H9 (cell line): ENCODE measurements at regions not wholly inside any gene's neighbourhood (a gene's known extent, or its start where the extent isn't known, plus 50 kb on each side); places are given as distances from the start of the nearest gene placed in this dataset.
A peak's percentile ranks its signal among the peaks of the same experiment; 100 is the strongest.

Experiments used
- DNase-seq: peaks from one replicate; pipeline ENCODE4 v3.0.0-alpha.2; 2017
- H2AFZ ChIP-seq: one replicate; pipeline ENCODE4 v1.6.1; 2013; ENCODE audit warnings: mild to moderate bottlenecking, low read length, control low read depth, moderate library complexity
- H2AK5ac ChIP-seq: 2 replicates; pipeline ENCODE4 v1.6.1; 2013; ENCODE audit warnings: low read length, control low read depth, mixed read lengths; ENCODE audit not compliant: insufficient read length
- H2BK120ac ChIP-seq: one replicate; pipeline ENCODE4 v1.6.1; 2013; ENCODE audit warnings: low read depth, mild to moderate bottlenecking, low read length, control low read depth, inconsistent platforms; ENCODE audit not compliant: poor library complexity, severe bottlenecking
- H2BK12ac ChIP-seq: 2 replicates; pipeline ENCODE4 v1.6.1; 2013; ENCODE audit warnings: low read length, control low read depth, mixed read lengths, low read depth; ENCODE audit not compliant: insufficient read length
- H2BK15ac ChIP-seq: 2 replicates; pipeline ENCODE4 v1.6.1; 2013; ENCODE audit warnings: low read depth, low read length, control low read depth
- H2BK20ac ChIP-seq: one replicate; pipeline ENCODE4 v1.6.1; 2013; ENCODE audit warnings: low read depth, mild to moderate bottlenecking, low read length, control low read depth, inconsistent platforms; ENCODE audit not compliant: poor library complexity, severe bottlenecking
- H2BK5ac ChIP-seq: 2 replicates; pipeline ENCODE4 v1.6.1; 2013; ENCODE audit warnings: low read length, control low read depth, mixed read lengths; ENCODE audit not compliant: insufficient read length
- H3K14ac ChIP-seq: 2 replicates; pipeline ENCODE4 v1.6.1; 2013; ENCODE audit warnings: low read length, control low read depth; ENCODE audit not compliant: insufficient read depth
- H3K18ac ChIP-seq: 2 replicates; pipeline ENCODE4 v1.6.1; 2013; ENCODE audit warnings: low read depth, mild to moderate bottlenecking, mixed read lengths, low read length, control low read depth; ENCODE audit not compliant: insufficient read length
- H3K23ac ChIP-seq: 2 replicates; pipeline ENCODE4 v1.6.1; 2013; ENCODE audit warnings: low read length, control low read depth, mixed read lengths, low read depth; ENCODE audit not compliant: insufficient read length
- H3K23me2 ChIP-seq: 2 replicates; pipeline ENCODE4 v1.6.1; 2013; ENCODE audit warnings: low read depth, mild to moderate bottlenecking, mixed read lengths, low read length, control low read depth; ENCODE audit not compliant: insufficient read length, poor library complexity, severe bottlenecking
- H3K27ac ChIP-seq: 2 replicates; pipeline ENCODE4 v1.5.1; 2013; ENCODE audit warnings: low read length, control low read depth, mixed read lengths, low read depth; ENCODE audit not compliant: insufficient read length
- H3K27me3 ChIP-seq: 2 replicates; pipeline ENCODE4 v1.6.1; 2013; ENCODE audit warnings: low read length, control low read depth, inconsistent platforms; ENCODE audit not compliant: insufficient read depth
- H3K4ac ChIP-seq: 2 replicates; pipeline ENCODE4 v1.6.1; 2013; ENCODE audit warnings: low read depth, mild to moderate bottlenecking, control low read depth, inconsistent platforms, low read length, moderate library complexity
- H3K4me1 ChIP-seq: 2 replicates; pipeline ENCODE4 v1.6.1; 2013; ENCODE audit warnings: low read length, control low read depth, inconsistent platforms; ENCODE audit not compliant: insufficient read depth
- H3K4me2 ChIP-seq: 2 replicates; pipeline ENCODE4 v1.6.1; 2013; ENCODE audit warnings: low read length, control low read depth, mixed read lengths; ENCODE audit not compliant: insufficient read length, insufficient read depth
- H3K56ac ChIP-seq: 2 replicates; pipeline ENCODE4 v1.6.1; 2013; ENCODE audit warnings: low read depth, mild to moderate bottlenecking, mixed read lengths, low read length, control low read depth; ENCODE audit not compliant: insufficient read length
- H3K79me1 ChIP-seq: 2 replicates; pipeline ENCODE4 v1.6.1; 2013; ENCODE audit warnings: low read depth, mild to moderate bottlenecking, moderate library complexity, low read length, control low read depth, inconsistent platforms; ENCODE audit not compliant: insufficient read depth, poor library complexity, severe bottlenecking
- H3K79me2 ChIP-seq: 2 replicates; pipeline ENCODE4 v1.6.1; 2013; ENCODE audit warnings: low read length, control low read depth, inconsistent platforms; ENCODE audit not compliant: insufficient read depth
- H3K9ac ChIP-seq: 2 replicates; pipeline ENCODE4 v1.6.1; 2013; ENCODE audit warnings: low read length, control low read depth, mixed read lengths; ENCODE audit not compliant: insufficient read length; ENCODE audit errors: extremely low read depth
- H3K9me3 ChIP-seq: one replicate; pipeline ENCODE4 v1.6.1; 2013; ENCODE audit warnings: low read depth, low read length, inconsistent platforms; ENCODE audit not compliant: control insufficient read depth
- H3T11ph ChIP-seq: one replicate; pipeline ENCODE4 v1.6.1; 2013; ENCODE audit warnings: mild to moderate bottlenecking, low read length, control low read depth, inconsistent platforms
- H4K20me1 ChIP-seq: one replicate; pipeline ENCODE4 v1.6.1; 2013; ENCODE audit not compliant: control insufficient read depth, insufficient read length, insufficient read depth
- H4K5ac ChIP-seq: 2 replicates; pipeline ENCODE4 v1.6.1; 2013; ENCODE audit warnings: low read depth, mild to moderate bottlenecking, mixed read lengths, low read length, control low read depth; ENCODE audit not compliant: insufficient read length
- H4K8ac ChIP-seq: replicated peaks from 2 replicates; pipeline ENCODE4 v1.6.1; 2013; ENCODE audit warnings: low read length, control low read depth, mixed read lengths, low read depth; ENCODE audit not compliant: insufficient read length
- H4K91ac ChIP-seq: 2 replicates; pipeline ENCODE4 v1.6.1; 2013; ENCODE audit warnings: low read depth, mild to moderate bottlenecking, moderate library complexity, mixed read lengths, low read length, control low read depth; ENCODE audit not compliant: insufficient read length
- H3K27ac Mint-ChIP-seq, 3 experiments: 2 replicates in 2 of 3; 3 replicates in 1 of 3; pipeline ENCODE4 v1.8.0; 2020 to 2021; ENCODE audit warnings: mixed read lengths in 3 of 3, mild to moderate bottlenecking in 1 of 3, moderate library complexity in 1 of 3
- H3K27me3 Mint-ChIP-seq: 2 replicates; pipeline ENCODE4 v1.8.0; 2021; ENCODE audit warnings: low read depth, mild to moderate bottlenecking, moderate library complexity, mixed read lengths
- H3K36me3 Mint-ChIP-seq, 3 experiments: 2 replicates in 2 of 3; 3 replicates in 1 of 3; pipeline ENCODE4 v1.8.0; 2020 to 2021; ENCODE audit warnings: low read depth in 3 of 3, mixed read lengths in 3 of 3; ENCODE audit not compliant: insufficient read depth in 1 of 3
- H3K4me1 Mint-ChIP-seq, 2 experiments: 2 replicates each; pipeline ENCODE4 v1.8.0; 2020; ENCODE audit warnings: mixed read lengths in 2 of 2
- H3K4me3 Mint-ChIP-seq, 2 experiments: 2 replicates in 1 of 2; 3 replicates in 1 of 2; pipeline ENCODE4 v1.8.0; 2020 to 2021; ENCODE audit warnings: mild to moderate bottlenecking in 2 of 2, mixed read lengths in 2 of 2, moderate library complexity in 1 of 2
- H3K9me3 Mint-ChIP-seq, 2 experiments: 2 replicates in 1 of 2; 3 replicates in 1 of 2; pipeline ENCODE4 v1.8.0; 2020; ENCODE audit warnings: mild to moderate bottlenecking in 2 of 2, mixed read lengths in 2 of 2, moderate library complexity in 1 of 2
- WGBS: extraction: QIAGEN DNeasy Blood & Tissue Kit; methylation state at CpG from one replicate; pipeline ENCODE4 v1.1.7; 2013; ENCODE audit warnings: missing lambda C conversion rate, low lambda C conversion rate, mixed read lengths; ENCODE audit not compliant: insufficient read length; ENCODE audit errors: extremely low coverage; 5-methylcytosine and 5-hydroxymethylcytosine counted together
- TF ChIP-seq, protein P1 (sequence below): fragments of 200-600 bp; sonication (generic); conservative IDR thresholded peaks from 3 replicates; pipeline ENCODE4 v1.8.0; 2021; ENCODE audit warnings: antibody characterized with exemption, mild to moderate bottlenecking

DNA sequence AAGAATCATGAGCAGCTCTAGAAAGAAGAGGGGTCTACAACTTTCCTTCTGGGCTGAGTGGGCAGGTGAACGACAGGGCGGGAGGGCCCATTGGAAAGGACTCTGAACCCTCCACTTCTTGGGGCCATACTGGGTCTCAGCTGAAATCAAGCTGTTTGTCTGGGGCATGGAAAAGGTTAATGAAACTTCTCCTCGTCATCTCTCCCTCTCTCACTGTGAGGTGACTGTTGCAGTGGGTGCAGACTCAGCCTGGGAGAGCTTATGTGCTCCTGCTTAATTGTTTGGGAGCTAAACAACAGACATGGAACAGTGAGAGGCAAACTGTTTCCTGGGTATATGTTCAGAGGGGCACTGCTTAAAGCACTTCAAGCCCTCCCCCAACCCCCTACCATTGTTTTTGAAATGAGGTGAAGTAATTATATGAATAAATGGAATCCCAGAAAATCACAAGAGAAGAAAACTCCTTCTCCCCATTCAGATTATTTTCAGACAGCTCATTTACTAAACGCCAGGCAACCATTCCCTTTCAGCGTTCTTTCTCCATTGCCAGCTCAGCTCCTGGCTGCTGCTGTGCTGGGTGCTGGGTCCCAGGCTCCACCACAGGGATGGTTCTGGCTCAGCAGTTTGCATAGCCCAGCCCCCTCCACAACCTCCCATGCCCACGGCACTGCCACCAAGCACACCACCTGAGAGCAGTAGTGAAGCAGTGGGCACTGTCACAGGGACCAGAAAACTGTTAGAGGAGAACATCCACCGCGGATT lies 444.9 kb upstream of the TBL1XR1 start:
- H2AFZ ChIP-seq = no peak overlapping the region
- peaks cover 0 to 14% (median 5%) of the 10 kb centered on the region in 3 experiments; a peak in 4 of 7 replicates for H3K36me3 Mint-ChIP-seq
- peak overlapping the region in 1 of 3 experiments; percentile 19; a peak in 1 of 7 replicates for H3K27ac Mint-ChIP-seq

More for the DNA sequence above, 444.9 kb upstream of the TBL1XR1 start:
- TF ChIP-seq, protein P1, sequence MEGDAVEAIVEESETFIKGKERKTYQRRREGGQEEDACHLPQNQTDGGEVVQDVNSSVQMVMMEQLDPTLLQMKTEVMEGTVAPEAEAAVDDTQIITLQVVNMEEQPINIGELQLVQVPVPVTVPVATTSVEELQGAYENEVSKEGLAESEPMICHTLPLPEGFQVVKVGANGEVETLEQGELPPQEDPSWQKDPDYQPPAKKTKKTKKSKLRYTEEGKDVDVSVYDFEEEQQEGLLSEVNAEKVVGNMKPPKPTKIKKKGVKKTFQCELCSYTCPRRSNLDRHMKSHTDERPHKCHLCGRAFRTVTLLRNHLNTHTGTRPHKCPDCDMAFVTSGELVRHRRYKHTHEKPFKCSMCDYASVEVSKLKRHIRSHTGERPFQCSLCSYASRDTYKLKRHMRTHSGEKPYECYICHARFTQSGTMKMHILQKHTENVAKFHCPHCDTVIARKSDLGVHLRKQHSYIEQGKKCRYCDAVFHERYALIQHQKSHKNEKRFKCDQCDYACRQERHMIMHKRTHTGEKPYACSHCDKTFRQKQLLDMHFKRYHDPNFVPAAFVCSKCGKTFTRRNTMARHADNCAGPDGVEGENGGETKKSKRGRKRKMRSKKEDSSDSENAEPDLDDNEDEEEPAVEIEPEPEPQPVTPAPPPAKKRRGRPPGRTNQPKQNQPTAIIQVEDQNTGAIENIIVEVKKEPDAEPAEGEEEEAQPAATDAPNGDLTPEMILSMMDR = no peak
- Histone ChIP-seq H3K18ac (no peak overlapping the region), H2BK120ac (no peak overlapping the region), H3K27me3 (no peaks in the 10 kb centered on the region), H2BK12ac (no peak overlapping the region), H4K8ac (no peak overlapping the region), H3T11ph (no peak overlapping the region), H3K14ac (0 out of 2 replicates have a peak overlapping the region, but pooled peaks have one; percentile 56), H3K4me1 (peaks cover 2% of the 10 kb centered on the region; the same call in 1 of the 2 replicates), H3K79me1 (no peaks in the 10 kb centered on the region), H2BK15ac (no peak overlapping the region), H4K20me1 (no peaks in the 10 kb centered on the region), H3K4ac (no peak overlapping the region), H3K79me2 (no peaks in the 10 kb centered on the region), H3K4me2 (no peak overlapping the region), H3K23me2 (no peaks in the 10 kb centered on the region), H3K23ac (no peak overlapping the region), H3K56ac (no peak overlapping the region), H4K91ac (no peak overlapping the region), H3K9me3 (no peaks in the 10 kb centered on the region), H4K5ac (no peak overlapping the region), H3K27ac (no peak overlapping the region), H2AK5ac (no peak overlapping the region), H2BK5ac (no peak overlapping the region), H3K9ac (no peak overlapping the region), H2BK20ac (no peak overlapping the region)
- Mint-ChIP-seq H3K9me3 (peaks cover 2 to 10% of the 10 kb centered on the region in 2 experiments; a peak in 1 of 5 replicates), H3K4me1 (peaks cover 12 to 14% of the 10 kb centered on the region in 2 experiments), H3K4me3 (no peak overlapping the region), H3K27me3 (no peaks in the 10 kb centered on the region)
- WGBS = no CpG with 5 or more reads among the region's 8 CpGs
- no peak for DNase-seq
